HFFc6 (cell line): ENCODE measurements at regions not wholly inside any gene's neighbourhood (a gene's known extent, or its start where the extent isn't known, plus 50 kb on each side); places are given as distances from the start of the nearest gene placed in this dataset.

Experiments used
- DNase-seq: peaks from one replicate; pipeline ENCODE4 v3.0.0-alpha.2; 2018
- H3K27ac Mint-ChIP-seq: 2 replicates; pipeline ENCODE4 v1.8.0; 2020; ENCODE audit warnings: mild to moderate bottlenecking, mixed read lengths
- H3K27me3 Mint-ChIP-seq: 2 replicates; pipeline ENCODE4 v1.8.0; 2021; ENCODE audit warnings: mild to moderate bottlenecking, moderate library complexity, mixed read lengths; ENCODE audit not compliant: insufficient read depth
- H3K36me3 Mint-ChIP-seq: 2 replicates; pipeline ENCODE4 v1.8.0; 2021; ENCODE audit warnings: low read depth, mixed read lengths
- H3K4me1 Mint-ChIP-seq: 2 replicates; pipeline ENCODE4 v1.8.0; 2020; ENCODE audit warnings: low read depth, mixed read lengths
- H3K4me3 Mint-ChIP-seq: 2 replicates; pipeline ENCODE4 v1.8.0; 2020; ENCODE audit warnings: mild to moderate bottlenecking, moderate library complexity, mixed read lengths
- H3K9me3 Mint-ChIP-seq: 2 replicates; pipeline ENCODE4 v1.8.0; 2020; ENCODE audit warnings: mild to moderate bottlenecking, mixed read lengths
- CTCF ChIP-seq: fragments of 200-600 bp; sonication (generic); IDR thresholded peaks from 2 replicates; pipeline ENCODE4 v1.5.0; 2021; ENCODE audit warnings: antibody characterized with exemption, mild to moderate bottlenecking

GRCh38 chr18:38010971-38011857 lies 445.6 kb upstream of the CELF4 start:
- Mint-ChIP-seq H3K27me3 (no peaks in the 10 kb centered on the region), H3K36me3 (no peaks in the 10 kb centered on the region), H3K9me3 (peaks cover 53% of the 10 kb centered on the region), H3K4me1 (no peaks in the 10 kb centered on the region), H3K27ac (no peak overlapping the region), H3K4me3 (no peak overlapping the region)
- no peak for TF ChIP-seq CTCF
- DNase-seq = no peak

GRCh38 chr18:38010037-38010436 lies 444.4 kb upstream of the CELF4 start:
- H3K27ac Mint-ChIP-seq = no peak overlapping the region
- no peak overlapping the region for H3K4me3 Mint-ChIP-seq
- no peaks in the 10 kb centered on the region for H3K27me3 Mint-ChIP-seq
- no peaks in the 10 kb centered on the region for H3K4me1 Mint-ChIP-seq
- no peaks in the 10 kb centered on the region for H3K36me3 Mint-ChIP-seq
- peaks cover 44% of the 10 kb centered on the region for H3K9me3 Mint-ChIP-seq
- DNase-seq = no peak
- TF ChIP-seq CTCF = no peak

- H3K4me3 Mint-ChIP-seq = no peak overlapping the region
- H3K27me3 Mint-ChIP-seq = no peaks in the 10 kb centered on the region
- H3K4me1 Mint-ChIP-seq = no peaks in the 10 kb centered on the region
- DNase-seq = no peak
- H3K9me3 Mint-ChIP-seq = peaks cover 43% of the 10 kb centered on the region
- H3K36me3 Mint-ChIP-seq = no peaks in the 10 kb centered on the region
- no peak overlapping the region for H3K27ac Mint-ChIP-seq
- no peak for TF ChIP-seq CTCF
Measured at GRCh38 chr18:38009320-38009719, 443.7 kb upstream of the CELF4 start.

GRCh38 chr18:38007676-38008330 lies 442.2 kb upstream of the CELF4 start:
- H3K4me1 Mint-ChIP-seq = no peaks in the 10 kb centered on the region
- no peaks in the 10 kb centered on the region for H3K36me3 Mint-ChIP-seq
- no peak for DNase-seq
- H3K27me3 Mint-ChIP-seq = no peaks in the 10 kb centered on the region
- no peak overlapping the region for H3K27ac Mint-ChIP-seq
- peaks cover 46% of the 10 kb centered on the region for H3K9me3 Mint-ChIP-seq
- H3K4me3 Mint-ChIP-seq = no peak overlapping the region
- no peak for TF ChIP-seq CTCF

GRCh38 chr18:38007026-38007425 lies 441.4 kb upstream of the CELF4 start:
- H3K9me3 Mint-ChIP-seq = peaks cover 43% of the 10 kb centered on the region
- H3K4me3 Mint-ChIP-seq = no peak overlapping the region
- no peaks in the 10 kb centered on the region for H3K27me3 Mint-ChIP-seq
- no peak for DNase-seq
- no peaks in the 10 kb centered on the region for H3K36me3 Mint-ChIP-seq
- TF ChIP-seq CTCF = no peak
- no peaks in the 10 kb centered on the region for H3K4me1 Mint-ChIP-seq
- H3K27ac Mint-ChIP-seq = no peak overlapping the region
